OCI-LY7 (cell line): ENCODE measurements at regions not wholly inside any gene's neighbourhood (a gene's known extent, or its start where the extent isn't known, plus 50 kb on each side); places are given as distances from the start of the nearest gene placed in this dataset.

Source experiments
- BruUV-seq: library from RNA; stranded (reverse); fragments of 400-500 nt; replicated peaks from 2 replicates; lab custom pipeline; 2021; lab: Mats Ljungman, UMichigan
- CTCF ChIA-PET: fragments of 300-600 bp; sonication (Branson Sonifier 250); formaldehyde crosslinking; loops from one replicate; lab custom pipeline; 2022; ENCODE audit warnings: antibody characterized with exemption; ENCODE audit not compliant: unreplicated experiment; lab: Charles Lee
- POLR2A ChIA-PET: fragments of 300-600 bp; sonication (Branson Sonifier 250); formaldehyde crosslinking; loops from one replicate; lab custom pipeline; 2022; ENCODE audit warnings: antibody characterized with exemption; lab: Charles Lee
- DNase-seq: peaks from one replicate; pipeline ENCODE4 v3.0.0-alpha.2; 2015; ENCODE audit warnings: low spot score
- H2AFZ ChIP-seq: fragments of 200-600 bp; sonication (generic), shearing (Covaris generic); 2 replicates; pipeline ENCODE4 v1.6.1; 2014; ENCODE audit warnings: mild to moderate bottlenecking, antibody characterized with exemption, low read length, moderate library complexity
- H3K27ac ChIP-seq: fragments of 200-600 bp; sonication (generic); 2 replicates; pipeline ENCODE4 v1.5.1; 2014; ENCODE audit warnings: mixed run types, low read depth, mild to moderate bottlenecking, moderate library complexity, low read length, inconsistent platforms; ENCODE audit not compliant: poor library complexity, severe bottlenecking
- H3K36me3 ChIP-seq: fragments of 200-600 bp; sonication (generic); 2 replicates; pipeline ENCODE4 v1.6.1; 2014; ENCODE audit warnings: mild to moderate bottlenecking, antibody characterized with exemption, low read length, moderate library complexity, mixed read lengths; ENCODE audit not compliant: insufficient read depth
- H3K4me1 ChIP-seq: fragments of 200-600 bp; sonication (generic); 2 replicates; pipeline ENCODE4 v1.5.1; 2014; ENCODE audit warnings: mild to moderate bottlenecking, low read length; ENCODE audit not compliant: insufficient read depth, poor library complexity, severe bottlenecking
- H3K4me2 ChIP-seq: fragments of 200-600 bp; sonication (generic); 2 replicates; pipeline ENCODE4 v1.6.1; 2014; ENCODE audit warnings: mild to moderate bottlenecking, low read length
- H3K4me3 ChIP-seq: fragments of 200-600 bp; sonication (generic); 2 replicates; pipeline ENCODE4 v1.5.1; 2014; ENCODE audit warnings: mild to moderate bottlenecking, low read depth, low read length; ENCODE audit not compliant: poor library complexity, severe bottlenecking
- H3K79me2 ChIP-seq: fragments of 200-600 bp; sonication (generic); 2 replicates; pipeline ENCODE4 v1.6.1; 2016; ENCODE audit warnings: low read depth, mild to moderate bottlenecking, low read length, moderate library complexity, mixed read lengths; ENCODE audit not compliant: insufficient read depth
- H3K9me2 ChIP-seq: fragments of 200-600 bp; sonication (generic); 2 replicates; pipeline ENCODE4 v1.6.1; 2016; ENCODE audit warnings: mild to moderate bottlenecking, low read length, mixed read lengths; ENCODE audit not compliant: insufficient read depth
- H3K9me3 ChIP-seq: fragments of 200-600 bp; sonication (generic); 2 replicates; pipeline ENCODE4 v1.6.1; 2014; ENCODE audit warnings: mild to moderate bottlenecking, mixed run types, low read length, mixed read lengths
- H4K20me1 ChIP-seq: fragments of 200-600 bp; sonication (generic); 2 replicates; pipeline ENCODE4 v1.6.1; 2014; ENCODE audit warnings: mild to moderate bottlenecking, antibody characterized with exemption, low read length, moderate library complexity, mixed read lengths; ENCODE audit not compliant: insufficient read depth
- EZH2phosphoT487 ChIP-seq: fragments of 200-600 bp; sonication (generic); IDR thresholded peaks from 2 replicates; pipeline ENCODE4 v1.6.1; 2018; ENCODE audit warnings: low read depth, borderline replicate concordance, mild to moderate bottlenecking, mixed run types, antibody characterized with exemption, low read length, moderate library complexity, mixed read lengths
- intact Hi-C: fragments of 100-400 bp; cut with micrococcal nuclease; formaldehyde crosslinking; loops from one replicate; pipeline ENCODE4 v1.10.0; 2022; ENCODE audit not compliant: unreplicated experiment
- TF ChIP-seq, protein P1 (sequence below): fragments of 200-600 bp; sonication (generic); conservative IDR thresholded peaks from 2 replicates; pipeline ENCODE4 v1.5.1; 2014; ENCODE audit warnings: mild to moderate bottlenecking, antibody characterized with exemption, low read length, moderate library complexity, mixed read lengths

GRCh38 chr15:31776039-31776438 is 254.3 kb upstream of the CHRNA7 start:
- Histone ChIP-seq H3K79me2 (no peaks in the 10 kb centered on the region), H3K4me1 (no peaks in the 10 kb centered on the region), H3K27ac (no peak overlapping the region), H3K4me3 (no peak overlapping the region), H3K9me2 (no peaks in the 10 kb centered on the region), H3K9me3 (no peaks in the 10 kb centered on the region), H3K36me3 (no peaks in the 10 kb centered on the region), H4K20me1 (no peaks in the 10 kb centered on the region), H3K4me2 (no peak overlapping the region), H2AFZ (no peak overlapping the region)
- intact Hi-C loops: no loop called here
- ChIA-PET POLR2A (no interaction called here), CTCF (no interaction called here)
- no TSS peak for BruUV-seq
- TF ChIP-seq, protein P1, sequence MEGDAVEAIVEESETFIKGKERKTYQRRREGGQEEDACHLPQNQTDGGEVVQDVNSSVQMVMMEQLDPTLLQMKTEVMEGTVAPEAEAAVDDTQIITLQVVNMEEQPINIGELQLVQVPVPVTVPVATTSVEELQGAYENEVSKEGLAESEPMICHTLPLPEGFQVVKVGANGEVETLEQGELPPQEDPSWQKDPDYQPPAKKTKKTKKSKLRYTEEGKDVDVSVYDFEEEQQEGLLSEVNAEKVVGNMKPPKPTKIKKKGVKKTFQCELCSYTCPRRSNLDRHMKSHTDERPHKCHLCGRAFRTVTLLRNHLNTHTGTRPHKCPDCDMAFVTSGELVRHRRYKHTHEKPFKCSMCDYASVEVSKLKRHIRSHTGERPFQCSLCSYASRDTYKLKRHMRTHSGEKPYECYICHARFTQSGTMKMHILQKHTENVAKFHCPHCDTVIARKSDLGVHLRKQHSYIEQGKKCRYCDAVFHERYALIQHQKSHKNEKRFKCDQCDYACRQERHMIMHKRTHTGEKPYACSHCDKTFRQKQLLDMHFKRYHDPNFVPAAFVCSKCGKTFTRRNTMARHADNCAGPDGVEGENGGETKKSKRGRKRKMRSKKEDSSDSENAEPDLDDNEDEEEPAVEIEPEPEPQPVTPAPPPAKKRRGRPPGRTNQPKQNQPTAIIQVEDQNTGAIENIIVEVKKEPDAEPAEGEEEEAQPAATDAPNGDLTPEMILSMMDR: no peak
- TF ChIP-seq EZH2phosphoT487: no peak
- no peak for DNase-seq

DNA sequence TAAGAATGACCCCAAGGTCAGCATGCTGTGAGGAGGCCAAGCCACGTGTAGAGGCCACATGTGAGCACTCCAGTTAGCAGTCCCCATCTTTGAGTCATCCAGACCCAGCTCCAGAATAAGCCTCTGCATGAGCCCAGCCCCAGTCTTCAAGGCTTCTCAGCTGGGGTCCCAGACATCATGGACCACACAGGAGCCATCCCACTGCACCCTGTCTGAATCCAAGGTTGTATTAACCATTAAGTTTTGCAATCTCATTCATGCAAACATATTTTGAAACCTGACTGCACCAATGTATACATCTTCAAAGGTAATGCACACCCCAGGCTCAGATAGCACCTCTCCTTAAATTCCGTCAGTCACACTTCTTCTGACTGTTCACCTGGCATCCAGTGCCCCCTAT is 249.1 kb upstream of the CHRNA7 start:
- no peaks in the 10 kb centered on the region for H4K20me1 ChIP-seq
- no peak overlapping the region for H3K4me3 ChIP-seq
- intact Hi-C loops: no loop called here
- H2AFZ ChIP-seq: no peak overlapping the region
- no TSS peak for BruUV-seq
- ChIA-PET POLR2A (no interaction called here), CTCF (no interaction called here)
- no peak overlapping the region for H3K4me2 ChIP-seq
- H3K27ac ChIP-seq: no peak overlapping the region
- TF ChIP-seq EZH2phosphoT487: no peak
- TF ChIP-seq, protein P1: no peak
- H3K79me2 ChIP-seq: no peaks in the 10 kb centered on the region
- no peaks in the 10 kb centered on the region for H3K9me2 ChIP-seq
- no peaks in the 10 kb centered on the region for H3K4me1 ChIP-seq
- no peaks in the 10 kb centered on the region for H3K36me3 ChIP-seq
- no peak for DNase-seq
- no peaks in the 10 kb centered on the region for H3K9me3 ChIP-seq

DNA sequence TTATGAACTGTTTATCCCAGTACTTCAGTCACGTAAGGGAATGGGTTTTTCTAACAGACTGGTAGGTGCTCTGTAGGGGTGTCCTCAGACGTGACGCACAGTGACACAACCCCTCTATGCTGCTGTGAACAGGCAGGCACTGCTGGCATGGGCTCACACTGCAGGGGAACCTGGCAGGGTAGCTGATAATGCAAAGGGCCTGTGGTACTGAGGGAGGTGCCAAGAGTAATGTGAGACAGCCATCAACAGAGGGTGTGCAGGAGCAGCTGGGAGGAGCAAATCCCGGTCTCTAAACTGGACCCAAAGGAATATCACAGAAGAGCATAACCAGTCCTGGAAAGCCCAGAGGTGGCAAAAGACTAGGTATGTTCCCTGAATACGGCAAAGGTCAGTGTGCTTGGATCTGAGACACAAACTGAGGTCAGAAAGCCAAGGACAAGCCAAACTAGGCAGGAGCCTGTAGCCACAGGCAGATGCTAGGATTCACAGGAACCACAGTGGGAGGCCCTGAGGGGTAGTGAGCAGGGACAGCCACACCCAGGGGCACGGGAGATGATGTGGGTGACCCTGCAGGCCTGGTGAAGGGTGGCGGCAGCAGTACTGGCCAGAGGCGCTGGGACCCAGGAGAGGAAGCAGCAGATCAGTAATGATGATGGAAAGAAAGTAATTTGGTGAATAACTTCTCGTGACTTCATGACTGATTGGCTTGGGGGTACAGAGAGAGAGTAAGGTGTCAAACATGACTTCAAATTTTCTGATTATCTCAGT is 248.1 kb upstream of the CHRNA7 start:
- Histone ChIP-seq H3K79me2 (no peaks in the 10 kb centered on the region), H3K9me3 (no peaks in the 10 kb centered on the region), H2AFZ (no peak overlapping the region), H3K4me1 (no peaks in the 10 kb centered on the region), H4K20me1 (no peaks in the 10 kb centered on the region), H3K36me3 (no peaks in the 10 kb centered on the region), H3K27ac (no peak overlapping the region), H3K4me2 (no peak overlapping the region), H3K4me3 (no peak overlapping the region), H3K9me2 (no peaks in the 10 kb centered on the region)
- intact Hi-C loops: no loop called here
- TF ChIP-seq, protein P1: no peak
- TF ChIP-seq EZH2phosphoT487: no peak
- no peak for DNase-seq
- ChIA-PET CTCF (no interaction called here), POLR2A (no interaction called here)
- BruUV-seq: no TSS peak
